IMR-90 (cell line): ENCODE measurements at regions not wholly inside any gene's neighbourhood (a gene's known extent, or its start where the extent isn't known, plus 50 kb on each side); places are given as distances from the start of the nearest gene placed in this dataset.

Source experiments
- ATAC-seq: fragments of 200-7000 bp; cut with Tn5 transposase; 2 replicates; pipeline ENCODE4 v1.9.1; 2020; ENCODE audit warnings: low read depth, mild to moderate bottlenecking, moderate library complexity
- BruUV-seq: library from RNA; stranded (reverse); fragments of 400-500 nt; replicated peaks from 2 replicates; lab custom pipeline; 2021; lab: Mats Ljungman, UMichigan
- CTCF ChIA-PET: fragments of 300-600 bp; formaldehyde crosslinking; extraction: SDS; loops from one replicate; lab custom pipeline; 2021; ENCODE audit warnings: antibody characterized with exemption; lab: Yijun Ruan, JAX
- POLR2A ChIA-PET: fragments of 300-600 bp; sonication (Branson Sonifier 250); formaldehyde crosslinking; loops from one replicate; lab custom pipeline; 2022; ENCODE audit warnings: antibody characterized with exemption; ENCODE audit not compliant: unreplicated experiment; lab: Charles Lee
- DNase-seq: peaks from one replicate; pipeline ENCODE4 v3.0.0; 2013
- H2AFZ ChIP-seq: replicated peaks from 2 replicates; pipeline ENCODE3; 2013; ENCODE audit warnings: low read length, mild to moderate bottlenecking; ENCODE audit not compliant: poor library complexity
- H2AK5ac ChIP-seq: 2 replicates; pipeline ENCODE4 v1.6.1; 2013; ENCODE audit warnings: low read depth, low read length, inconsistent platforms
- H2AK9ac ChIP-seq: replicated peaks from 2 replicates; pipeline ENCODE3; 2013; ENCODE audit warnings: mild to moderate bottlenecking, low read depth, low read length, moderate library complexity; ENCODE audit not compliant: poor library complexity
- H2BK120ac ChIP-seq: 2 replicates; pipeline ENCODE4 v1.6.1; 2013; ENCODE audit warnings: low read depth, low read length, inconsistent platforms
- H2BK15ac ChIP-seq: 3 replicates; pipeline ENCODE4 v1.6.1; 2013; ENCODE audit warnings: low read depth, low read length, inconsistent platforms
- H2BK20ac ChIP-seq: 2 replicates; pipeline ENCODE4 v1.6.1; 2013; ENCODE audit warnings: low read depth, mild to moderate bottlenecking, inconsistent platforms, low read length, moderate library complexity
- H2BK5ac ChIP-seq: 2 replicates; pipeline ENCODE4 v1.6.1; 2013; ENCODE audit warnings: mild to moderate bottlenecking, low read depth, low read length, inconsistent platforms; ENCODE audit not compliant: poor library complexity, severe bottlenecking
- H3K14ac ChIP-seq: replicated peaks from 2 replicates; pipeline ENCODE4 v1.6.1; 2013; ENCODE audit warnings: low read depth, low read length, inconsistent platforms
- H3K18ac ChIP-seq: 2 replicates; pipeline ENCODE4 v1.6.1; 2013; ENCODE audit warnings: low read depth, low read length, control low read depth
- H3K23ac ChIP-seq: 2 replicates; pipeline ENCODE4 v1.6.1; 2013; ENCODE audit warnings: low read depth, low read length, inconsistent platforms
- H3K27ac ChIP-seq: 2 replicates; pipeline ENCODE4 v1.5.1; 2013; ENCODE audit warnings: mild to moderate bottlenecking, control low read depth, low read length; ENCODE audit not compliant: insufficient read depth
- H3K27me3 ChIP-seq: 2 replicates; pipeline ENCODE4 v1.6.1; 2013; ENCODE audit warnings: low read length; ENCODE audit not compliant: control insufficient read depth, insufficient read depth
- H3K36me3 ChIP-seq: 2 replicates; pipeline ENCODE4 v1.6.1; 2013; ENCODE audit warnings: low read length, mixed read lengths; ENCODE audit not compliant: control insufficient read depth, insufficient read depth
- H3K4ac ChIP-seq: 2 replicates; pipeline ENCODE4 v1.6.1; 2013; ENCODE audit warnings: low read depth, low read length, inconsistent platforms
- H3K4me1 ChIP-seq: 2 replicates; pipeline ENCODE4 v1.6.1; 2013; ENCODE audit warnings: low read length, mixed read lengths; ENCODE audit not compliant: control insufficient read depth, insufficient read depth
- H3K4me2 ChIP-seq: 2 replicates; pipeline ENCODE4 v1.6.1; 2013; ENCODE audit warnings: low read depth, mild to moderate bottlenecking, control low read depth, low read length, moderate library complexity
- H3K4me3 ChIP-seq: 2 replicates; pipeline ENCODE4 v1.5.1; 2013; ENCODE audit warnings: low read depth, mild to moderate bottlenecking, control low read depth, low read length, moderate library complexity; ENCODE audit not compliant: insufficient read depth
- H3K56ac ChIP-seq: 2 replicates; pipeline ENCODE4 v1.6.1; 2013; ENCODE audit warnings: low read length, inconsistent platforms; ENCODE audit not compliant: insufficient read depth; ENCODE audit errors: extremely low read depth
- H3K79me1 ChIP-seq, 2 experiments: 2 replicates each; pipeline ENCODE4 v1.6.1; 2013; ENCODE audit warnings: low read length in 2 of 2, inconsistent platforms in 1 of 2, low read depth in 1 of 2
- H3K9ac ChIP-seq: 2 replicates; pipeline ENCODE4 v1.6.1; 2013; ENCODE audit warnings: low read depth, low read length, control low read depth
- H3K9me1 ChIP-seq: 2 replicates; pipeline ENCODE4 v1.6.1; 2013; ENCODE audit warnings: low read length, inconsistent platforms; ENCODE audit not compliant: insufficient read depth
- H3K9me3 ChIP-seq: 2 replicates; pipeline ENCODE4 v1.6.1; 2013; ENCODE audit warnings: low read length; ENCODE audit not compliant: control insufficient read depth, insufficient read depth
- H4K20me1 ChIP-seq: 2 replicates; pipeline ENCODE4 v1.6.1; 2013; ENCODE audit warnings: low read length, inconsistent platforms; ENCODE audit not compliant: insufficient read depth
- H4K5ac ChIP-seq: 2 replicates; pipeline ENCODE4 v1.6.1; 2013; ENCODE audit warnings: mild to moderate bottlenecking, low read depth, low read length, control low read depth
- H4K8ac ChIP-seq, 2 experiments: 2 replicates each; pipeline ENCODE4 v1.6.1; 2013; ENCODE audit warnings: low read depth in 2 of 2, low read length in 2 of 2, control low read depth in 1 of 2, inconsistent platforms in 1 of 2
- H4K91ac ChIP-seq: 2 replicates; pipeline ENCODE4 v1.6.1; 2013; ENCODE audit warnings: low read depth, low read length, inconsistent platforms; ENCODE audit not compliant: insufficient read depth
- CHD1 ChIP-seq: IDR thresholded peaks from 2 replicates; pipeline ENCODE4 v1.6.1; 2012; ENCODE audit warnings: low read depth, low read length, improper control_type of control experiment
- CTCF ChIP-seq: conservative IDR thresholded peaks from 2 replicates; pipeline ENCODE4 v1.5.1; 2012; ENCODE audit warnings: mild to moderate bottlenecking, low read depth, low read length, improper control_type of control experiment
- FOS ChIP-seq: fragments of 150-350 bp; IDR thresholded peaks from 2 replicates; pipeline ENCODE4 v1.6.1; 2016; ENCODE audit warnings: low read depth, low read length
- MAFK ChIP-seq: IDR thresholded peaks from 2 replicates; pipeline ENCODE4 v1.6.1; 2012; ENCODE audit warnings: low read depth, low read length, improper control_type of control experiment
- MAZ ChIP-seq: IDR thresholded peaks from 2 replicates; pipeline ENCODE4 v1.6.1; 2012; ENCODE audit warnings: low read depth, mild to moderate bottlenecking, low read length, improper control_type of control experiment, moderate library complexity, borderline replicate concordance
- MXI1 ChIP-seq: IDR thresholded peaks from 2 replicates; pipeline ENCODE4 v1.6.1; 2012; ENCODE audit warnings: low read depth, mild to moderate bottlenecking, low read length, moderate library complexity, borderline replicate concordance
- NFE2L2 ChIP-seq: fragments of 150-350 bp; IDR thresholded peaks from 2 replicates; pipeline ENCODE4 v1.6.1; 2016; ENCODE audit warnings: low read depth, mild to moderate bottlenecking, low read length
- POLR2A ChIP-seq: IDR thresholded peaks from 2 replicates; pipeline ENCODE4 v1.6.1; 2012; ENCODE audit warnings: mild to moderate bottlenecking, low read depth, low read length
- RCOR1 ChIP-seq: IDR thresholded peaks from 2 replicates; pipeline ENCODE4 v1.6.1; 2012; ENCODE audit warnings: mild to moderate bottlenecking, low read length, improper control_type of control experiment; ENCODE audit not compliant: insufficient replicate concordance
- RFX5 ChIP-seq: IDR thresholded peaks from 2 replicates; pipeline ENCODE4 v1.8.0; 2012; ENCODE audit warnings: low read depth, mild to moderate bottlenecking, low read length, moderate library complexity
- whole genome bisulfite sequencing, 2 experiments: methylation state at CpG; one replicate each; pipeline versions ENCODE4 v1.1.5 to v1.1.7; 2013; ENCODE audit warnings: missing lambda C conversion rate in 2 of 2; ENCODE audit not compliant: insufficient read length in 1 of 2; ENCODE audit errors: extremely low coverage in 2 of 2; 5-methylcytosine and 5-hydroxymethylcytosine counted together
- dilution Hi-C: fragments of 300-500 bp; cut with HindIII; formaldehyde crosslinking; loops from one replicate; pipeline ENCODE4 v1.14.3; 2018; ENCODE audit warnings: low sequenced_read_pairs; ENCODE audit not compliant: unreplicated experiment
- in situ Hi-C: fragments of 300-500 bp; cut with MboI; formaldehyde crosslinking; loops from 3 replicates; pipeline ENCODE4 v1.14.3; 2019; ENCODE audit warnings: low sequenced_read_pairs, inconsistent platforms, mixed read lengths
- intact Hi-C: fragments of 100-400 bp; cut with micrococcal nuclease; formaldehyde crosslinking; loops from 2 replicates; pipeline ENCODE4 v1.10.0; 2022

GRCh38 chr6:137980777-137981176, 113.7 kb downstream of the TNFAIP3 start:
- H4K8ac ChIP-seq = no peak overlapping the region
- H3K27ac ChIP-seq = no peak overlapping the region
- TF ChIP-seq RCOR1 (no peak), MAFK (no peak), CHD1 (no peak), MAZ (no peak), CTCF (no peak), MXI1 (no peak), RFX5 (no peak), NFE2L2 (no peak), FOS (no peak), POLR2A (no peak)
- no peak overlapping the region for H3K23ac ChIP-seq
- H3K14ac ChIP-seq = no peak overlapping the region
- no peak overlapping the region for H3K18ac ChIP-seq
- no peak for DNase-seq
- no peak overlapping the region for H2BK20ac ChIP-seq
- ChIA-PET CTCF (interaction anchor here (2.3 kb wide), 1 partner anchor 9 kb away, joined by 5 read pairs; no protein-coding TSS in a partner anchor), POLR2A (no interaction called here)
- no peaks in the 10 kb centered on the region for H3K9me3 ChIP-seq
- intact Hi-C loops (no loop called here), dilution Hi-C loops (no loop called here), in situ Hi-C loops (no loop called here)
- no peak overlapping the region for H2AK9ac ChIP-seq
- H3K36me3 ChIP-seq = no peaks in the 10 kb centered on the region
- no peaks in the 10 kb centered on the region for H3K4me1 ChIP-seq
- H3K4me2 ChIP-seq = no peak overlapping the region
- H2AFZ ChIP-seq = no peak overlapping the region
- no peak overlapping the region for H2AK5ac ChIP-seq
- H2BK5ac ChIP-seq = no peak overlapping the region
- H2BK120ac ChIP-seq = no peak overlapping the region
- H3K9ac ChIP-seq = no peak overlapping the region
- H3K79me1 ChIP-seq = no peaks in the 10 kb centered on the region
- H4K20me1 ChIP-seq = no peaks in the 10 kb centered on the region
- H3K27me3 ChIP-seq = peaks cover 14% of the 10 kb centered on the region
- no CpG with 5 or more reads among the region's 1 CpG for WGBS, 2 experiments
- H3K4me3 ChIP-seq = no peak overlapping the region
- H3K9me1 ChIP-seq = no peaks in the 10 kb centered on the region
- no peak overlapping the region for H3K56ac ChIP-seq
- no peak overlapping the region for H4K91ac ChIP-seq
- no peak overlapping the region for H4K5ac ChIP-seq
- no peak for ATAC-seq
- no peak overlapping the region for H3K4ac ChIP-seq
- no peak overlapping the region for H2BK15ac ChIP-seq
- BruUV-seq = no TSS peak
